HL-60 (cell line): ENCODE measurements at regions not wholly inside any gene's neighbourhood (a gene's known extent, or its start where the extent isn't known, plus 50 kb on each side); places are given as distances from the start of the nearest gene placed in this dataset.
"Not testable (repeated sequence)": the region's sequence is repeated elsewhere in the genome, so short reads cannot be mapped to it uniquely, and the experiment has no call there.

Source experiments
- CTCF ChIP-seq: IDR thresholded peaks from one replicate; pipeline ENCODE4 v1.5.1; 2011; ENCODE audit warnings: low read length, control low read depth, inconsistent platforms; ENCODE audit not compliant: insufficient read depth
- POLR2AphosphoS5 ChIP-seq: IDR thresholded peaks from 2 replicates; pipeline ENCODE4 v1.6.1; 2012; ENCODE audit warnings: low read depth

DNA sequence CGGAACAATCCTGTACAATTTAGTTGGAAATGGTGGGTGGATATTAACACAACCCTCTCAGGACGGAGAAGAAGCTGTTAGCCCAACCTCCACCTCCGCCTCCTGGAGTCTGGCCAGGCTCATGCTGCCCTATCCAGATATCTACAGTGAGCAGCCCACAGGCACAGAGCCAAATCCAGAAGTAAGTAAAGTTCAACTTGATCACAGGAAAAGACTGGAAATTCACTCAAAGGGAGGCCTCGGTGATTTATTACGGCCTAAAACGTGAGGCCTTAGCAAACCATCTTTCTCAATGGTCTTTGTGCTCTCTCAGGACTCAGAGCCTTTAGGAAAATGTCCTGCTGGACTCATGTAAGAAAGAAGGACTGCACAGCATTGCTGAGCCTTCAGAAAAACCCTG, 330.4 kb downstream of the CEP170 start:
- TF ChIP-seq CTCF, POLR2AphosphoS5: not testable (repeated sequence)
